ENCODE measurements at regions not wholly inside any gene's neighbourhood (a gene's known extent, or its start where the extent isn't known, plus 50 kb on each side); places are given as distances from the start of the nearest gene placed in this dataset.
A peak's percentile ranks its signal among the peaks of the same experiment; 100 is the strongest.

DNA sequence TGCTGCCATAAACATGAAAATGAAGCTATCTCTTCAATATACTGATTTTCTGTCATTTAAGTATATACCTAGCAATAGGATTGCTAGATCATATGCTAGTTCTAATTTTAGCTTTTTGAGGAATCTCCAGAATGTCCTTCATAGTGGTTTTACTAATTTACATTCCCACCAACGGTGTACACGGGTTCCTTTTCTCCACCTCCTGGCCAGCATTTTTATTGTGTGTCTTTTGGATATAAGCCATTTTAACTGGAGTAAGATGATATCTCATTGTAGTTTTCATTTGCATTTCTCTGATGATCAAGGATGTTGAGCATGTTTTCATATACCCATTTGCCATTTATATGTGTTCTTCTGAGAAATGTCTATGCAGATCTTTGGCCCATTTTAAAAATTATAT, 446.5 kb downstream of the GABRG2 start:
- DNase-seq (no peak), ATAC-seq (ENCODE audit: insufficient read depth, low read depth) (no peak)
- Histone ChIP-seq H4K20me1 (ENCODE audit: insufficient read depth, low read length) (no peaks in the 10 kb centered on the region), H3K36me3 (ENCODE audit: insufficient read depth, low read length) (no peaks in the 10 kb centered on the region), H3K27ac (ENCODE audit: low read length) (no peak overlapping the region), H3K9me3 (ENCODE audit: insufficient read depth, low read length, severe bottlenecking) (no peaks in the 10 kb centered on the region), H3K4me1 (ENCODE audit: insufficient read depth, low read length) (no peaks in the 10 kb centered on the region), H3K27me3 (ENCODE audit: insufficient read depth, low read length, poor library complexity) (no peaks in the 10 kb centered on the region), H2AFZ (ENCODE audit: low read depth, low read length) (no peak overlapping the region), H3K4me3 (ENCODE audit: low read depth in 1 of 2, low read length in 2 of 2) (no peak overlapping the region), H3K4me2 (ENCODE audit: insufficient read depth, low read length) (no peak overlapping the region), H3K79me2 (ENCODE audit: insufficient read depth, low read length) (no peaks in the 10 kb centered on the region), H3K9ac (ENCODE audit: low read depth, low read length) (no peak overlapping the region)
- no peak for TF ChIP-seq EZH2 (IDR thresholded peaks at IDR 0.05; ENCODE audit: borderline replicate concordance, low read depth, low read length, severe bottlenecking)
- TF ChIP-seq CTCF (IDR thresholded peaks at IDR 0.05; ENCODE audit: borderline replicate concordance, extremely low read depth, low read length, poor library complexity, severe bottlenecking), result no peak

GRCh38 chr5:162520878-162521277, 453.3 kb downstream of the GABRG2 start:
- H3K27ac ChIP-seq (ENCODE audit: low read length), result no peak overlapping the region
- H2AFZ ChIP-seq (ENCODE audit: low read depth, low read length), result no peak overlapping the region
- no peak overlapping the region for H3K4me3 ChIP-seq (ENCODE audit: low read depth in 1 of 2, low read length in 2 of 2)
- peaks cover 8% of the 10 kb centered on the region for H3K9me3 ChIP-seq (ENCODE audit: insufficient read depth, low read length, severe bottlenecking)
- no peak overlapping the region for H3K9ac ChIP-seq (ENCODE audit: low read depth, low read length)
- no peaks in the 10 kb centered on the region for H3K4me1 ChIP-seq (ENCODE audit: insufficient read depth, low read length)
- H3K27me3 ChIP-seq (ENCODE audit: insufficient read depth, low read length, poor library complexity), result no peaks in the 10 kb centered on the region
- ATAC-seq (ENCODE audit: insufficient read depth, low read depth), result no peak
- TF ChIP-seq CTCF (IDR thresholded peaks at IDR 0.05; ENCODE audit: borderline replicate concordance, extremely low read depth, low read length, poor library complexity, severe bottlenecking) (no peak), EZH2 (IDR thresholded peaks at IDR 0.05; ENCODE audit: borderline replicate concordance, low read depth, low read length, severe bottlenecking) (no peak)
- no peaks in the 10 kb centered on the region for H3K79me2 ChIP-seq (ENCODE audit: insufficient read depth, low read length)
- no peaks in the 10 kb centered on the region for H4K20me1 ChIP-seq (ENCODE audit: insufficient read depth, low read length)
- no peaks in the 10 kb centered on the region for H3K36me3 ChIP-seq (ENCODE audit: insufficient read depth, low read length)
- DNase-seq, result no peak
- no peak overlapping the region for H3K4me2 ChIP-seq (ENCODE audit: insufficient read depth, low read length)

- Histone ChIP-seq H3K4me3 (ENCODE audit: low read depth in 1 of 2, low read length in 2 of 2) (no peak overlapping the region), H3K27ac (ENCODE audit: low read length) (no peak overlapping the region), H3K4me2 (ENCODE audit: insufficient read depth, low read length) (no peak overlapping the region), H2AFZ (ENCODE audit: low read depth, low read length) (no peak overlapping the region), H3K9ac (ENCODE audit: low read depth, low read length) (no peak overlapping the region), H3K79me2 (ENCODE audit: insufficient read depth, low read length) (no peaks in the 10 kb centered on the region), H3K4me1 (ENCODE audit: insufficient read depth, low read length) (peaks cover 11% of the 10 kb centered on the region), H3K27me3 (ENCODE audit: insufficient read depth, low read length, poor library complexity) (no peaks in the 10 kb centered on the region), H3K9me3 (ENCODE audit: insufficient read depth, low read length, severe bottlenecking) (peaks cover 4% of the 10 kb centered on the region), H3K36me3 (ENCODE audit: insufficient read depth, low read length) (no peaks in the 10 kb centered on the region), H4K20me1 (ENCODE audit: insufficient read depth, low read length) (no peaks in the 10 kb centered on the region)
- ATAC-seq (ENCODE audit: insufficient read depth, low read depth) (no peak), DNase-seq (no peak)
- TF ChIP-seq CTCF (IDR thresholded peaks at IDR 0.05; ENCODE audit: borderline replicate concordance, extremely low read depth, low read length, poor library complexity, severe bottlenecking) (no peak), EZH2 (IDR thresholded peaks at IDR 0.05; ENCODE audit: borderline replicate concordance, low read depth, low read length, severe bottlenecking) (no peak)
Observed at GRCh38 chr5:162529209-162529608, 461.6 kb downstream of the GABRG2 start.

GRCh38 chr5:162529886-162530285, 462.3 kb downstream of the GABRG2 start:
- no peak overlapping the region for H3K4me3 ChIP-seq (ENCODE audit: low read depth in 1 of 2, low read length in 2 of 2)
- no peak overlapping the region for H3K9ac ChIP-seq (ENCODE audit: low read depth, low read length)
- 0 out of 2 replicates have a peak overlapping the region, but pooled peaks have one; percentile 4 for H3K4me2 ChIP-seq (ENCODE audit: insufficient read depth, low read length)
- H3K4me1 ChIP-seq (ENCODE audit: insufficient read depth, low read length), result peaks cover 11% of the 10 kb centered on the region
- no peak overlapping the region for H3K27ac ChIP-seq (ENCODE audit: low read length)
- no peaks in the 10 kb centered on the region for H3K27me3 ChIP-seq (ENCODE audit: insufficient read depth, low read length, poor library complexity)
- peaks cover 2% of the 10 kb centered on the region for H3K9me3 ChIP-seq (ENCODE audit: insufficient read depth, low read length, severe bottlenecking)
- ATAC-seq (ENCODE audit: insufficient read depth, low read depth) (peak; percentile 74), DNase-seq (peak; percentile 10)
- TF ChIP-seq CTCF (IDR thresholded peaks at IDR 0.05; ENCODE audit: borderline replicate concordance, extremely low read depth, low read length, poor library complexity, severe bottlenecking) (no peak), EZH2 (IDR thresholded peaks at IDR 0.05; ENCODE audit: borderline replicate concordance, low read depth, low read length, severe bottlenecking) (no peak)
- no peaks in the 10 kb centered on the region for H3K79me2 ChIP-seq (ENCODE audit: insufficient read depth, low read length)
- no peaks in the 10 kb centered on the region for H4K20me1 ChIP-seq (ENCODE audit: insufficient read depth, low read length)
- H2AFZ ChIP-seq (ENCODE audit: low read depth, low read length), result no peak overlapping the region
- H3K36me3 ChIP-seq (ENCODE audit: insufficient read depth, low read length), result no peaks in the 10 kb centered on the region

Measured in DND-41 (cell line).